ENCODE measurements at regions not wholly inside any gene's neighbourhood (a gene's known extent, or its start where the extent isn't known, plus 50 kb on each side); places are given as distances from the start of the nearest gene placed in this dataset.

DNA sequence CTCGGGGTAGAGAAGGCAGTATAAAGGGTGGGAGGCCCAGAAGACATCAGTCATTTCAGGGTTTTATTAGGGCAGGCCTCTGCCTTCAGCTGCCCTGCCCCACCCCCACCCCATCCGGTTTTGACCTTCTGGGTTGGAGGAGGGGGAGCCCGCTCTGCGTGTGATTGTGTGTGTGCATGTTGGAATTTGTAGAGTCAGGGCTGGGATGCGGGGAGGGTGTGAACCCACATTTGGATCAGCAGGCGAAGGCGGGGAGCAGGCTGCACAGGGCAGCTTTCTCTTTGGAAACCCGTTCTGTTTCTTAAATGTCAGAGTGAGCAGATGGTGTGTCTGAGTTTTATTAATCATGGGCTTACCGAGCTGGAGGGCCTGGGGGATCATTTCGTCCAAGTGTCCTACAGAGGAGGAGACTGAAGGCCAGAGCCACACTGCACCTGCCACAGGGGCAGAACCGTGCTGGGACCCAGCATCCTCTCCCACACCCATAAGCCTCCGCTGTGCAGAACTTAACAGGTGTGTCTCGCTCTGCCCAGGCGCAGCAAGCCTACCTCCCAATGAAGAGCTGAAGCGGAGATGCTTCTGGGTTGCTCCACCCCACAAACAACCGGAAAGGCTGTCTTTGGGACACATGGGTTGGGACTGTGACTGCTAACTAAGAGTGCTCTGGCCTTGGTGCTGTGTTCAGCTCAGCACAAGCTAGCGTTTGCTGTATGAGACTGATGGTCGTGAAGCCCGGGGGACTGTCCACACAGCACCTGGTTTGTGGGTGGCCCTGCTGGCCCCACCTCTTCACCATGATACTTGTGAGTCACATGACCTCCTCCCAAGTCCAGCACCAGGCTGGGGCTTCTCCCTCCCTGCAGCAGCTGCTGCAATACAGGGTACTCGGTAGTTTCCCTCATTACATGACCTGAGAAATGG, 70.9 kb upstream of the GSE1 start:
- no peak for DNase-seq

DNA sequence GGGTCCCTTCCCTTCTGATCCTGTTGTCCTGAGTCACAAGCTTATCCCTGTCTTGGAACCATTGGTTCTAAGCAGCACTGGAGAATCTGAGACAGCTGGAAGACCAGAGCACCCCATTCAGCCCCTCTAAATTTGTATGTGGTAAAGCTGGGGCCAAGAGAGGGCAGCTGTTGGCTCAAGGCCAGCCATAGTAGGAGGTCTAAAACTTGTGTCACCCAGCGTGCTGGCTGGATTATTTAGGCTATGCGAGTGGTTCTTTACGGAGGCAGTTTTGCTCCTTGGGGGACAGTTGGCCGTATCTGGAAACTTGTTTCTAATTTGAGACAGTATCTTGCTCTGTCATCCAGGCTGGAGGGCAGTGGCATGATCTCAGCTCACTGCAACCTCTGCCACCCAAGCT, 69.6 kb upstream of the GSE1 start:
- no peak for DNase-seq

DNA sequence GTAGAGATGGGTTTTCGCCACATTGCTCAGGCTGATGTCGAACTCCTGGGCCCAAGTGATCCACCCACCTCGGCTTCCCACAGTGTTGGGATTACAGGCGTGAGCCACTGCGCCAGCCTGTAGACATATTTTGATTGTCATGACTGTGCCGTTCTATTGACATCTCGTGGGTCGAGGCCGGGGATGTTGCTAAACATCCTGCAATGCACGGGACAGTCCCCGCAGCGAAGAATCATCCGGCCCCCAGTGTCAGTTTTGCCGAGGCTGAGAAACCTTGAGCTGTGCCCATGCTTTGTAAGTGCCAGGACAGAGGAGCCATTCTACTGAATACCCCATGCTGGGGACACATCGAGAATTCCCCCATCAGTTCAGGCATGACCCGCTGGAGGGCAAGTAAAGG, 69.1 kb upstream of the GSE1 start:
- no peak for DNase-seq

DNA sequence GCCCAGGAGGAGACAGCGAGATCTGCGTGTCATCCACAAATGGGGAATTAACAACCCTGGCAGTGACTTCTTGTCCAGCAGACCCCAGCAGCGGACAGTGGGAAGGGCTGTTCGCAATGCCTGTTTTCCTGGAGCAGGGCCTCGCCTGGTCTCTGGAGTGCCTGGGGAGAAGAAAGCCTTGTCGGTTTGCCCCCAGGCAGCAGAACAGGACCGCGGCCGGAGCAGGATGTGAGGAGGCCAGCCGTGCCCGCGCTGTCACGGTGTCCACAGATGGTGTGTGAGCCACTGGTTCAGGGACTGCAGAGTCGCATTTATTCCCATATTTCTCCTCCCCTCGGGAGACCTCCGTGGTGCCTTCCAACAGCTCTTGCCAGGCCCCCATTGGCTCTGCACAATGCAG, 68.5 kb upstream of the GSE1 start:
- DNase-seq: no peak

DNA sequence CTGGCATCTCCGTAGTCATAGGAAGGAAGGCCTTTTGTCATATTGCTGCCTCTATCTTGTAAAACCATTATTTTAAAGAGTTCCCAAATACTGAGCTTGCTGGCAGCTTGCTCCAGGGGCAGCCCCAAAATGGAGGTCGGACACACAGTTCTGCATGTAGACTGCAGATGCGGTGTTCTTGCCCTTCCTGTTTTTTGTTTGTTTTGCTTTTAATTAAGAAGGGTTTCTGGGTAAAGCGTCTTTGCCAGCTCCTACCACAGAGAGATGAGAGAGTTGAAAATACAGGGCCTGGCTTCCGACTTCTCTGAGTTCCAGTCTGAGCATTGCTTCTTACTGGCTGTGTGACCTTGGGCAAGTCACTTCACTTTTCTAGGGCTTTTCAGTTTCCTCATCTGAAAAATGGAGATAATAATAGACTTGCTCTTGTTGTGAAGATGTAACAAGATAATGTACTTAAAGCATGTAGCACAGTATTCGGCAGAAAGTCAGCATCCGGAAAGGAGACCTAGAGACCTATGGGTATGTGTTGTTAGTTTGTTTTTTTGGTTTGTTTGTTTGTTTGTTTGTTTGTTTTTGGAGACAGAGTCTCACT, 67.8 kb upstream of the GSE1 start:
- DNase-seq: no peak

DNA sequence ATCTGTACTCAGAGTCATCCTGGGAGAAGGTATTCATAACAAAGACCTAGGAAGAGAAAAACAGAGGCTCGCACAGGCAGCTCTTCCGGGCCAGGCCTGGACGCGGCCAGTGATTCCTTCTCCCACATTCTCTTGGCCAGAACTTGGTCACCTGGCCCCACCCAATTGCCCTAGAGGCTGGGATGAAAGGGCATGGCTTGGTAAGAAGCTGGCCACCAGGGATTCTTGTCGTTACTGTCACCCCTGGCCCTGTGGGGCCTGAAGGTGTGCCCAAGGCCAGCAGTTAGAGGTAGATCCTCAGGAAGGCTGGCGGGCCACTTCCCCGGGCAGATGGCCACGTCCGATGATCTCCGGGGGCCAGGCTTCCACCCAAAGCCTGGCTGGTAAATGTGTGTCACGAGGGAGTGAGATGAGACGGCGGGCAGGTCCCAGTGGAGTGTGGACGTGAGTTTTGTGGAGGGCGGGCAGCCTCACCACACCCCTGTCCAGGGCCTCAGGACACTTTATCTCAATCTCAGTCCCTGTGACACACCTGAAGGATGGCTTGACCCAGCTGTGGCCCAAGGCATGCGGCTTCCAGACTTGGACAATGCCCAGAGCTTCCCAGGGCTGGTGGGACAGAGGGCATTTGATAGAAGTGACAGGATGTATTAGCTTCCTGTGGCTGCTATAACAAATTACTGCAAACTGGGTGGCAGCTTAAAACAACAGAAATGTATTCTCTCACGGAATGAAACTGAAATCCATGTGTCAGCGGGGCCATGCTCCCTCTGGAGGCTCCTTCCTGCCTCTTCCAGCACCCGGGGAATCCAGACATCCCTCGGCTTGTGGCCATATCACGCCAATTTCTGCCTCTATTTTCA, 66.3 kb upstream of the GSE1 start:
- no peak for DNase-seq

DNA sequence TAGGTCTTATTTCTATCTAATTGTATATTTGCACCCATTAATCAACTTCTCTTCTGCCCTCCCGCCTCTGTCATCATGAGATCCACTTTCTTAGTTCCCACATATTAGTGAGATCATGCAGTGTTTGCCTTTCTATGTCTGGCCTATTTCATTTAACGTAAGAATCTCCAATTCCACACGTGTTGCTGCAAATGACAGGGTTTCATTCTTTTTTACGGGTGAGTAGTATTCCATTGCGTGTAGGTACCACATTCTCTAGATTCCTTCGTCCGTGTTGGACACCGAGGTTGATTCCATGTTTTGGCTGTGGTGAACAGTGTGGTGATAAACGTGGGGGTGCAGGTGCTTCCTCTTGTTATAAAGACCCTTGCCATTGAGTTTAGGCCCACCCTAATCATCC, 64.7 kb upstream of the GSE1 start:
- no peak for DNase-seq

GRCh38 chr16:85549766-85550421, 63.2 kb upstream of the GSE1 start:
- DNase-seq: no peak

- no peak for DNase-seq
These were observed 62.7 kb upstream of the GSE1 start for GRCh38 chr16:85550422-85550864.

- no peak for DNase-seq
These were observed 61.9 kb upstream of the GSE1 start for GRCh38 chr16:85550953-85551924.

GRCh38 chr16:85552980-85553435, 60.1 kb upstream of the GSE1 start:
- DNase-seq: no peak

DNA sequence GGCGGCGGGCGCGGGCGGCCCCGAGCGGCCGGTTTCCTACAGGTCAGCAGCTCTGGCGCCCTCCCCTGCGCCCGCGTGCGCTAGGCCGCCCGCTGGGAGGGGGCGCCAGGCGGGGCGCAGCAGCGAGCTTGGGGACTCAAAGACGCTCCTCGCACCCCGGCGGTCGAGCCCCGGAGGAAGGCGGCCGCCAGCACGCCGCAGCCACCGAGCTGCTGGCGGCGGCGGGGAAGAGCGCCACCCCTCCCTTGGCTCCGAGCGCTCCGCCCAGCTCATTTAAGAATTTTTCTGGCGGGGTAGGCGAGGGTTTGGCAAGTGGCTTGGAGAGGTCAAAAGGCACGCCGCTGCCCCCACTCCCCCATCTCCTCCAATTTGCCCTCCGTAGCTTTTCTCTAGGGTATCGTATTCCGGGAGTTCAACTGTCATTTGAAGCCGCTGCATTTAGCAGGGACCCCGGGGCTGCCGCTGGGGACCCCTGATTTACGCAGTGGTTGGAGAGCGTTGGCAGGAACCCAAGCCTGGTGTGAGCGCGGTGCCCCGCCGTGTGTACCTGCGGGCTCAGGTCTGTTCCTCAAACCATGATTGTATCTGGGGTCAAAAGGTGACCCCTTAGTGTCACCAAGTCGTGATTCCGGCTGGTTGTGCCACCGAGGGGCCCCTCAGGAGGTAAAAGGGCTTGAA, 59.5 kb upstream of the GSE1 start:
- peak; percentile 78 for DNase-seq

DNA sequence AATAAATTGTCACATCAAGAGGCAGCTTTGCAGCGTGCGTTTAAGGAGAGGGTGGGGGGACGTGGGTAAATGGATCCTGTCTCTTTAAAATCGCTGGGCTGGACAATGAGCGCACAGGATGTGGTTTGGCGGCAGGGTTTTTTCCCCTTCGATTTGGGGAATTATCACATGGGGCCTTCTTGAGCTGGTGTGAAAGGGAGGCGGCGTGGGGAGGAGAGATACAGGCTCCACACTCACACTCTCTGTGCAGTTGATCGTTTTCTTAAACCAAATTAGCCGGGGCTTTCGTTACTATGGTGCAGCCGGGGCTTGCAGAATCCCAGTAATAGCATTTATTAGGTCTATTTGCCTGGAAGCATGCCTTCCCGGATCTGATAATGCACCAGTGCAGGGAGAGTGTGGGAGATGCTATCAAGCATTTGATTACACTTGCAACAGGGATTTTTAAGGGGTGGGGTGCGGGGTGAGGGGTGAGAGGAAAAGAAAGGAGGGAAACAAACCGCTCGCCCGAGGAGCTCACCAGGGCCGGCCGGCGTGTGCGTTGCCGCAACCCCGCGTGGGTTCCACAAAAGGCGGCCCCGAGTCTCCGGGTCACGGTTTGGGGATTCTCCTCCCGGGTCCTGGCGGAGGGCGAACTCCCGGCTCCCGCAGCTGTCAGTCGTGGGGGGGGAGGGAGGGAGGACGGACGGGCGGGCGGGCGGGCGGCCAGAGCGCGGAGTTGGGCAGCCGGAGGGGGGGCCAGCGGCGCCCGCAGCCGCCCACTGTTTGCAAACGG, 58.8 kb upstream of the GSE1 start:
- peak; percentile 93 for DNase-seq

DNA sequence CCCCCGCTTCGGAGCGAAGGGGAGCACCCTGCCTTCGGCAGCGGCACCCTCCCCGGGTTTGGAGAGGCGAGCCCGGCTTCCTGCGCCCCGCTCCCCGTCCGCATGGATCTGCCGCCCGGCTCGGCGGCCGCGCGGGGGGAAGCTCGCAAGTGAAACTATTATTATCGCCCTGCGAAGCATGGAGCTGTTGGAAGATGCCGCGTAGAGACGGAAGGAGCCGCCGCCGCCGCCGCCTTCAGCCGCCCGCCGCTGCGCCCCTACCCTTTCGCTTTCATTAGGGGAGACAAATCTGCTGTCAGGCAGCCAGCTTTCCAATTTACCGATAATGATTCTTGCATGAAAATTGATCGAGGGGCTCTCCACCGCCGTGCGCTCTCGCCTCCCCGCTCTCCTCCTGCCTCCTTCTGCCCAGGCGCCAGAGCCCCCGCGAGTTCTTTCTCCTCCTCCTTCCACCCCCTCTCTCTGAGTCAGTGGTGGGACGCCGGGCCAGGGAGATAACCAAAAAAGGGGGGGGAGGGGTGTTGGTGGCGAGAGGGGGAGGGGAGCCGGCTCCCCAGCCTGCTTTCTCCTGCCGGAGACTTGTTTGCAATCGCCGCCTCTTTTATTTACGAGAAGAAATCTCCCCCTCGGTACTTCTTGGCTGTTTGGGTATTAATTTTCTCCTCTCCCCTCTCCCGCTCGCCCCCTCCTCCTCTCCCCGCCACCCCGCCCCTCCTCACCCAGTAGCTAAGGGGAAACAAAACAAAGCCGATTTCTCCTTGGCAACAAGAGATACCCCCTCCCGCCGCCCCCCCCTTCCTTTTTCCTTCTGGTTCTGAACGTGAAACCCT, 58.0 kb upstream of the GSE1 start:
- peak; percentile 37 for DNase-seq

DNA sequence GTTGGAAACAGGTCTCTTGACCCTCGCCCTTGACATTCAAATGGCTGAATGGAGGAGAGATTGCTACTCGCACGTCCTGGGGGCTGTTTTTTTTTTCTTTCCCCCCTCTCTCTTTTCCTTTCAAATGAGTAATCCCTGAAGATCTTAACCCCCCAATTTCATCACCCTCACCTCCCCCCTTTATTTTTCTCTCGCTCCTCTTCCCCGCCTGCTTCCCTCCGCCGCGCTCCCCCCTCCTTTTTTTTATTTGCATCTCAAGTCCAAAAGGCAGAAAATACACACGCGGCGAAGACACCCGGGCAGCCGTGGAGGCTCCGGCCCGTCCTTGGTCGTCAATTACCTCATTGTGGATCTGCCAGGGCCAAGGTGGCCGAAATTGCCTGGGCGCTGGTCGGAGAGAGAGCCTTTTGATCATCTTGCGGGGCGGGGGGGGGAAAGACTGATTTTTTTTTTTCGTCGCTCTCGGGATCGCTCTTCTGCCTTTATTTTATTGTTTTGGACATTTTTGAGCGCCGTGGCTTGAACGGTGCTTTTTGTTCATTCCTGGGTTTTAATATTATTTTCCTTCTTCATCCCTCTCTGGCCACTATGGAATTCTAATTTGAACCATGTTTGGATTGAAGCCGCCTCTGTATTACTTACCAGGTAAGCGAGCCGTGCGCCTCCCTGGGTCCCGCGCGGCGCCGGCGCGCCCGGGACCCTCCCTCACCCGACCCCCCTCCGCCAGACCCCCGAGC, 57.2 kb upstream of the GSE1 start:
- no peak for DNase-seq

- DNase-seq: peak; percentile 20
These were observed 56.6 kb upstream of the GSE1 start for GRCh38 chr16:85556456-85557082.

DNA sequence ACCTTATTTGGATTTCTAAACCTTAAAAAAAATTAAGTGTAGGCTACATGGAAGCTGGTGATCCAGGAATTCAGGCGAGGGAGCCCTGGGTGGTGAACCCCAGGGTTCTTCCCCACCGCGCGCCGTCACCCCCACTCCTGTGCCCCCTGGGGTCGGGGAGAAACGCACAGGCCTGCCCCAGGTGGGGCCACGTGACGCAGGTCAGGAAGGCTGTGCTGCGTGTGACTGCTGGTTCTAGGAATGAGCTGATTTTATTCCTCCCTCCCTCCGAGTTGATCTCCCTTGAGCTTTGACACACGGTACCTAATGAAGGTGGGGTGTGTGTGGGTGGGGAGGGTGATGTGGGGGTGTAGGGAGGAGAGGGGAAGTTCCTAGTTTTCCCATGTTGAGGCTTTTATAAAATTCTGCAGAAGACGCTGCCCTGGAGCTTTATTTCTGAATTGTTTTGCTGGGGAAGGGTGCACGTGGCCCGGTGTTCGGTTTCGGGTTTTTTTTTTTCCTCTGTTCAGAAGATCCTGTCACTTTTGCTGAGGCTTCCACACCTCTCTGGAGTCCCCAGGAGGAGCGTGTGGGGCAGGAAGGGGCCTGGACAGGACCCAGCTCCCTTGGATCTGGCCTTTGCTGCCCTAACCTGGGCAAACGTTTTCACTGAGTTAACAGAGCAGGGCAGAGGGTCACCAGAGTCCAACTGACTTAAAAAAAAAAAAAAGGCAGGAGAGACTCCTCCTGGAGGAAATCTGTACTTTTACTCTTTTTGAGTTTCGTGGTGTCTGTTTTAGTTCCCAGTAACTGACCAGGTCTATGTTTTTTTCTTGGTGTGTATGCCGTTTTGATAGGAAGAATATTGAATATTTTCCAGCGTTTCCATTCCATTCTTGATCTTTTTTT, 55.8 kb upstream of the GSE1 start:
- DNase-seq: peak; percentile 32

Measured in GF-D8 (cell line).